HUES64 (cell line): ENCODE measurements at regions not wholly inside any gene's neighbourhood (a gene's known extent, or its start where the extent isn't known, plus 50 kb on each side); places are given as distances from the start of the nearest gene placed in this dataset.

Experiments
- H3K27ac ChIP-seq: 2 replicates; pipeline ENCODE4 v1.7.0; 2013; ENCODE audit warnings: low read depth, low read length, inconsistent platforms
- H3K27me3 ChIP-seq: 2 replicates; pipeline ENCODE4 v1.6.1; 2013; ENCODE audit warnings: mild to moderate bottlenecking, low read length; ENCODE audit not compliant: insufficient read depth
- H3K36me3 ChIP-seq: 2 replicates; pipeline ENCODE4 v1.6.1; 2013; ENCODE audit warnings: mild to moderate bottlenecking, low read length; ENCODE audit not compliant: insufficient read depth
- H3K4me1 ChIP-seq: 2 replicates; pipeline ENCODE4 v1.6.1; 2013; ENCODE audit warnings: mild to moderate bottlenecking, low read length, moderate library complexity; ENCODE audit not compliant: insufficient read depth
- H3K4me3 ChIP-seq: 2 replicates; pipeline ENCODE4 v1.5.1; 2013; ENCODE audit warnings: mild to moderate bottlenecking, low read length, moderate library complexity
- H3K9ac ChIP-seq: 2 replicates; pipeline ENCODE4 v1.6.1; 2013; ENCODE audit warnings: mild to moderate bottlenecking, low read depth, low read length
- H3K9me3 ChIP-seq: 2 replicates; pipeline ENCODE4 v1.6.1; 2013; ENCODE audit warnings: low read depth, low read length; ENCODE audit not compliant: insufficient read depth
- WGBS: fragments of 150-250, 120-280 bp; methylation state at CpG from one replicate; pipeline ENCODE4 v1.1.7; 2013; ENCODE audit warnings: missing lambda C conversion rate; 5-methylcytosine and 5-hydroxymethylcytosine counted together

DNA sequence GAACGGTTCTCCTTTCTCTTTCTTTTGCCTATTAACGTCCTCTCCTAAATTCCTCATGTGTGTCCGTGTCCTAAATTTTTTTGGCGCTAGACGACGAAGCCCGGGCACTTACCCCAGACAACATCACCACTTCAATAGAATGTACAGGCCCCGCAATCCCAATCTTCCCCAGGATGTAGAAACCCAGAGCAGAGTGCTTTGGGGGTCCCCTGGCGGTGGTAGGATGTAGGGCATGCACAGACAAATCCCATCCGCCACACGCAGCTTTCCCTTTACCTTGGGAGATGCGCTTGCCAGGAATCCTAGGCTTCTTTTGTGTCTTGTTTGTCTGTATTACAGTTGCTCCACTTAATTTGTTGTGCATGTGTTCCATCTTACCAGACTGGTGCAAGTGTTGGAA lies 417.3 kb upstream of the ARID1B start:
- no peaks in the 10 kb centered on the region for H3K36me3 ChIP-seq
- no peaks in the 10 kb centered on the region for H3K9me3 ChIP-seq
- no peak overlapping the region for H3K9ac ChIP-seq
- 93% methylated on average over 12 of the region's 12 CpGs for WGBS
- no peak overlapping the region for H3K4me3 ChIP-seq
- H3K4me1 ChIP-seq = 0 out of 2 replicates have a peak, but pooled peaks cover 2% of the 10 kb centered on the region
- H3K27me3 ChIP-seq = no peaks in the 10 kb centered on the region
- H3K27ac ChIP-seq = no peak overlapping the region

- Histone ChIP-seq H3K4me3 (no peak overlapping the region), H3K27me3 (no peaks in the 10 kb centered on the region), H3K4me1 (no peaks in the 10 kb centered on the region), H3K36me3 (no peaks in the 10 kb centered on the region), H3K9me3 (no peaks in the 10 kb centered on the region), H3K9ac (no peak overlapping the region), H3K27ac (no peak overlapping the region)
These were observed 424.3 kb upstream of the ARID1B start for GRCh38 chr6:156352861-156353260.

GRCh38 chr6:156351346-156351966 lies 425.7 kb upstream of the ARID1B start:
- H3K4me3 ChIP-seq = no peak overlapping the region
- H3K27me3 ChIP-seq = no peaks in the 10 kb centered on the region
- H3K36me3 ChIP-seq = no peaks in the 10 kb centered on the region
- no peaks in the 10 kb centered on the region for H3K4me1 ChIP-seq
- no peaks in the 10 kb centered on the region for H3K9me3 ChIP-seq
- no peak overlapping the region for H3K27ac ChIP-seq
- no peak overlapping the region for H3K9ac ChIP-seq
- 93% methylated on average over 6 of the region's 6 CpGs for WGBS

- no peak overlapping the region for H3K4me3 ChIP-seq
- no peaks in the 10 kb centered on the region for H3K9me3 ChIP-seq
- no peaks in the 10 kb centered on the region for H3K27me3 ChIP-seq
- 92% methylated on average over 4 of the region's 4 CpGs for WGBS
- H3K9ac ChIP-seq = no peak overlapping the region
- no peaks in the 10 kb centered on the region for H3K36me3 ChIP-seq
- H3K27ac ChIP-seq = no peak overlapping the region
- no peaks in the 10 kb centered on the region for H3K4me1 ChIP-seq
These were observed 426.8 kb upstream of the ARID1B start for GRCh38 chr6:156350337-156350736.

DNA sequence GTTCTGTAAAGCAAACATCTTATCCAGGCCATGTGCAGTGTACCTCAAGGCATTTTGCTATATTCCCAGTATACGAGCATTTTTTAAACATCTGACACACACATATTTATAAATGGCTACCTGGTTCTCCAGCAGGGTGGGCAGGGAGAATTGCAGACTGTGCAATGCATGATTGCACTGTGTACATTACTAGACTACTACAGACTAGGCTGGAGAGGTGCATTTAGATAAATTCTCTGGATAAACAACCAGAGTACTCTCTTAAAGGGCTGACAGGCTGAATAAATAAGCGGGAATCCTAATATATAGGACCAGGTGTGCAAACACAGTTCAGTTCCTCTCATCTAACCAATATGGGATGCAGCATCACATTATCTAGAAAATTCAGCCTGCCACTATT lies 428.3 kb upstream of the ARID1B start:
- Histone ChIP-seq H3K27me3 (no peaks in the 10 kb centered on the region), H3K36me3 (no peaks in the 10 kb centered on the region), H3K4me3 (no peak overlapping the region), H3K27ac (no peak overlapping the region), H3K9ac (no peak overlapping the region), H3K9me3 (no peaks in the 10 kb centered on the region), H3K4me1 (no peaks in the 10 kb centered on the region)
- WGBS = 91% methylated on average over 2 of the region's 2 CpGs

GRCh38 chr6:156348424-156348823 lies 428.8 kb upstream of the ARID1B start:
- Histone ChIP-seq H3K36me3 (no peaks in the 10 kb centered on the region), H3K27me3 (no peaks in the 10 kb centered on the region), H3K27ac (no peak overlapping the region), H3K4me3 (no peak overlapping the region), H3K9me3 (no peaks in the 10 kb centered on the region), H3K9ac (no peak overlapping the region), H3K4me1 (no peaks in the 10 kb centered on the region)
- WGBS = 89% methylated on average over 3 of the region's 4 CpGs

- Histone ChIP-seq H3K9me3 (no peaks in the 10 kb centered on the region), H3K9ac (no peak overlapping the region), H3K27me3 (no peaks in the 10 kb centered on the region), H3K4me3 (no peak overlapping the region), H3K4me1 (no peaks in the 10 kb centered on the region), H3K27ac (no peak overlapping the region), H3K36me3 (no peaks in the 10 kb centered on the region)
- WGBS = 98% methylated on average over 6 of the region's 6 CpGs
These were observed 429.5 kb upstream of the ARID1B start for GRCh38 chr6:156347656-156348055.

GRCh38 chr6:156347246-156347645 lies 429.9 kb upstream of the ARID1B start:
- H3K4me3 ChIP-seq = no peak overlapping the region
- H3K9ac ChIP-seq = no peak overlapping the region
- no peaks in the 10 kb centered on the region for H3K4me1 ChIP-seq
- no peaks in the 10 kb centered on the region for H3K9me3 ChIP-seq
- no peak overlapping the region for H3K27ac ChIP-seq
- no peaks in the 10 kb centered on the region for H3K36me3 ChIP-seq
- 86% methylated on average over 7 of the region's 7 CpGs for WGBS
- no peaks in the 10 kb centered on the region for H3K27me3 ChIP-seq

DNA sequence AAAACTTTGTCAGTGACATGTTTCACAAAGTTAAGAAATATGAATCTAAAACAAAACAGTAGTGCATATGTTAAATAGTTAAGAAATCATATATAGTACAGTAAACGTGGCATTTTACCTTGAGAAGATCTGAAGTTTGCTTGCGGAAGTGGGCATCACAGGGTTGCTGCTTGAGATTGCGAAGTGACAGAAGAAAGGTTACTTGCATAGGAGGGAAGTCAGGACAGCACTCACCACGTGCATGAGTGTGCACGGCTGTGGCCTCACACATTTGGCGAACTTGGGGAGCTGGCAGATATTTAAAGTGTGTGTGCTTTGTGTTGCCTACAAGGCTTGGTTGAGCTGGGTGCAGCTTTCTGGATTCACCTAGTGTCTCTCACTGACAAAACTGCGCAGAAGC lies 431.5 kb upstream of the ARID1B start:
- Histone ChIP-seq H3K27ac (no peak overlapping the region), H3K9me3 (no peaks in the 10 kb centered on the region), H3K9ac (no peak overlapping the region), H3K36me3 (no peaks in the 10 kb centered on the region), H3K27me3 (no peaks in the 10 kb centered on the region), H3K4me1 (no peaks in the 10 kb centered on the region), H3K4me3 (no peak overlapping the region)
- 93% methylated on average over 7 of the region's 7 CpGs for WGBS

- 86% methylated on average over 2 of the region's 2 CpGs for WGBS
These were observed 432.7 kb upstream of the ARID1B start for GRCh38 chr6:156344491-156344890.

DNA sequence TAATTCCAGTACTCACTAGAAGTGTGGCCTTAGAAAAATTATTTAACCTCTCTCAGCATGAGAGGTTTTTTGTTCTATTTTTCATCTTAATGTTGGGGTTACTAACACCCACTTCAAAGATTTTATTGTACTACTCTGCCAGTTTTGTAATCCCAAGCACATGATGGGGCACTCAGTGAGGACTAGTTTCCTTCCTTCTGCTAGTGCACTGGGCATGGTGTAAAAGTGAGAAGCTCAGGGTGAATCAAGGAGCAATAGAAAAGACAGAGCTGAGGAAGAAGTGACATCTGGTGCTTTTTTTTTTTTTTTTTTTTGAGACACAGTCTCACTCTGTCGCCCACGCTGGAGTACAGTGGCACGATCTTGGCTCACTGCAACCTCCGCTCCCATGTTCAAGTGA lies 439.4 kb upstream of the ARID1B start:
- Histone ChIP-seq H3K27ac (no peak overlapping the region), H3K27me3 (no peaks in the 10 kb centered on the region), H3K36me3 (no peaks in the 10 kb centered on the region), H3K4me3 (no peak overlapping the region), H3K9me3 (peaks cover 5% of the 10 kb centered on the region; the same call in 1 of the 2 replicates), H3K9ac (no peak overlapping the region), H3K4me1 (no peaks in the 10 kb centered on the region)
- 69% methylated on average over 4 of the region's 4 CpGs for WGBS

More at GRCh38 chr6:156344491-156344890, 432.7 kb upstream of the ARID1B start:
- H3K27ac ChIP-seq = no peak overlapping the region
- no peaks in the 10 kb centered on the region for H3K27me3 ChIP-seq
- no peaks in the 10 kb centered on the region for H3K9me3 ChIP-seq
- H3K4me3 ChIP-seq = no peak overlapping the region
- no peak overlapping the region for H3K9ac ChIP-seq
- no peaks in the 10 kb centered on the region for H3K36me3 ChIP-seq
- H3K4me1 ChIP-seq = no peaks in the 10 kb centered on the region

DNA sequence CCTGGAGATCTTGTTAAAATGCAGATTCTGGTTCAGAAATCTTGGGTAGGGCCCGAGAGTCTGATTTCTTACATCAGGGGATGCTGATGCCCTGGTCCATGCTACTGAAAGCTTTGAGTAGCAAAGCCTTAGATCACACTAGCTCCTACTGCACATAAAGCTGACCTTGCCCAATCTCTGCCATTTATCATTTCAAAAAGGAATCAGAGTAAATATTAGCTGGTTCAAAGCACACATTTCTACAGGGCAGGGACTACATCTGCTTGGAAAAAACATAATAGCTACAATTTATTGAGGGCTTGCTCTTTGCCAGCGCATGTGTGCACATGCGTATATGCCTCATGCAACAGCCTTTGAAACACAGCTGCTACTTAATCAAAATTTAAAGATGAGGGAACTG lies 440.4 kb upstream of the ARID1B start:
- Histone ChIP-seq H3K36me3 (no peaks in the 10 kb centered on the region), H3K9me3 (peaks cover 15% of the 10 kb centered on the region; the same call in 1 of the 2 replicates), H3K4me1 (no peaks in the 10 kb centered on the region), H3K4me3 (no peak overlapping the region), H3K27me3 (no peaks in the 10 kb centered on the region), H3K27ac (no peak overlapping the region), H3K9ac (no peak overlapping the region)
- WGBS = 98% methylated on average over 3 of the region's 3 CpGs
